ACHN (cell line): ENCODE measurements at regions not wholly inside any gene's neighbourhood (a gene's known extent, or its start where the extent isn't known, plus 50 kb on each side); places are given as distances from the start of the nearest gene placed in this dataset.
"Not testable (repeated sequence)": the region's sequence is repeated elsewhere in the genome, so short reads cannot be mapped to it uniquely, and the experiment has no call there.

Experiments used
- DNase-seq: peaks from one replicate; pipeline ENCODE4 v3.0.0-alpha.2; 2015
- in situ Hi-C: cut with HindIII; loops from 2 replicates; pipeline ENCODE4 v1.10.0; 2017; ENCODE audit warnings: low sequenced_read_pairs, low pct_ligation_motif_present, low pct_unique_long_range_greater_than_20kb

- no peak for DNase-seq
- in situ Hi-C loops: no loop called here
These were observed 105.0 kb downstream of the MRPL14 start for GRCh38 chr6:44022296-44022661.

GRCh38 chr6:44021589-44022295 is 105.5 kb downstream of the MRPL14 start:
- DNase-seq: no peak
- in situ Hi-C loops: no loop called here

GRCh38 chr6:44020664-44021425 is 106.4 kb downstream of the MRPL14 start:
- in situ Hi-C loops: no loop called here
- no peak for DNase-seq

GRCh38 chr6:44020148-44020547 is 107.1 kb downstream of the MRPL14 start:
- in situ Hi-C loops: no loop called here
- DNase-seq: no peak

GRCh38 chr6:44017307-44017706 is 109.9 kb downstream of the MRPL14 start:
- in situ Hi-C loops, DNase-seq: not testable (repeated sequence)

- no peak for DNase-seq
- in situ Hi-C loops: no loop called here
These were observed 111.0 kb downstream of the MRPL14 start for GRCh38 chr6:44016131-44016870.

GRCh38 chr6:44012078-44012493 is 115.2 kb downstream of the MRPL14 start:
- DNase-seq: peak; percentile 84
- in situ Hi-C loops: no loop called here

- peak; percentile 57 for DNase-seq
- in situ Hi-C loops: no loop called here
These were observed 115.8 kb downstream of the MRPL14 start for GRCh38 chr6:44011350-44011920.

GRCh38 chr6:44010411-44011349 is 116.6 kb downstream of the MRPL14 start:
- in situ Hi-C loops: no loop called here
- DNase-seq: peak; percentile 98

GRCh38 chr6:44009425-44010321 is 117.6 kb downstream of the MRPL14 start:
- no peak for DNase-seq
- in situ Hi-C loops: no loop called here

GRCh38 chr6:44008821-44009370 is 118.4 kb downstream of the MRPL14 start:
- in situ Hi-C loops: no loop called here
- no peak for DNase-seq

- DNase-seq: no peak
- in situ Hi-C loops: no loop called here
These were observed 119.2 kb downstream of the MRPL14 start for GRCh38 chr6:44007818-44008621.

- no peak for DNase-seq
- in situ Hi-C loops: no loop called here
These were observed 120.4 kb downstream of the MRPL14 start for GRCh38 chr6:44006872-44007303.

- in situ Hi-C loops: no loop called here
- peak; percentile 68 for DNase-seq
These were observed 121.0 kb downstream of the MRPL14 start for GRCh38 chr6:44006123-44006871.

- in situ Hi-C loops: no loop called here
- DNase-seq: no peak
These were observed 121.7 kb downstream of the MRPL14 start for GRCh38 chr6:44005507-44005903.
